GM12878 (cell line): ENCODE measurements at regions not wholly inside any gene's neighbourhood (a gene's known extent, or its start where the extent isn't known, plus 50 kb on each side); places are given as distances from the start of the nearest gene placed in this dataset.

Experiments
- ATAC-seq: fragments of 200-7000 bp; cut with Tn5 transposase; 3 replicates; pipeline ENCODE4 v1.9.1; 2020; ENCODE audit warnings: mild to moderate bottlenecking, moderate library complexity
- BruUV-seq: library from RNA; stranded (reverse); fragments of 400-500 nt; replicated peaks from 2 replicates; lab custom pipeline; 2021; lab: Mats Ljungman, UMichigan
- CTCF ChIA-PET: fragments of 300-600 bp; sonication (Branson Sonifier 250); formaldehyde crosslinking; extraction: SDS; loops from one replicate; lab custom pipeline; 2021; ENCODE audit warnings: inconsistent platforms; lab: Yijun Ruan, JAX
- POLR2A ChIA-PET: fragments of 350-600 bp; formaldehyde crosslinking; extraction: SDS; loops from one replicate; lab custom pipeline; 2021; ENCODE audit warnings: inconsistent platforms; lab: Charles Lee
- RAD21 ChIA-PET: fragments of 300-600 bp; sonication (Branson Sonifier 250); formaldehyde crosslinking; loops from one replicate; lab custom pipeline; 2023; ENCODE audit warnings: antibody characterized with exemption; ENCODE audit not compliant: unreplicated experiment; lab: Charles Lee
- SMC1A ChIA-PET: fragments of 300-600 bp; sonication (Branson Sonifier 250); formaldehyde crosslinking; loops from one replicate; lab custom pipeline; 2023; ENCODE audit not compliant: unreplicated experiment, uncharacterized antibody; lab: Charles Lee
- DNase-seq: peaks from one replicate; pipeline ENCODE4 v3.0.0-alpha.2; 2011; ENCODE audit warnings: low read depth, low spot score
- FAIRE-seq: peaks from 3 replicates; lab custom pipeline; 2011; peaks lifted over from hg19 to GRCh38; lab: Jason Lieb, UNC
- H2AFZ ChIP-seq: 2 replicates; pipeline ENCODE4 v1.6.0; 2011; ENCODE audit warnings: low read depth, low read length, control low read depth; ENCODE audit not compliant: control insufficient read depth
- H3K27ac ChIP-seq: 2 replicates; pipeline ENCODE4 v1.5.1; 2011; ENCODE audit warnings: control low read depth; ENCODE audit not compliant: control insufficient read depth, insufficient read depth
- H3K27me3 ChIP-seq, 2 experiments: replicated peaks in 1 of 2; 2 replicates each; pipeline versions ENCODE4 v1.6.0 to v1.6.1; 2011; ENCODE audit warnings: low read length in 1 of 2; ENCODE audit not compliant: control insufficient read depth in 2 of 2, insufficient read depth in 2 of 2
- H3K36me3 ChIP-seq, 2 experiments: 2 replicates each; pipeline ENCODE4 v1.5.1; 2011; ENCODE audit warnings: low read length in 1 of 2; ENCODE audit not compliant: control insufficient read depth in 2 of 2, insufficient read depth in 2 of 2
- H3K4me1 ChIP-seq: 2 replicates; pipeline ENCODE4 v1.6.1; 2011; ENCODE audit warnings: mild to moderate bottlenecking, low read length, moderate library complexity, mixed read lengths; ENCODE audit not compliant: control insufficient read depth, insufficient read depth
- H3K4me2 ChIP-seq: 2 replicates; pipeline ENCODE4 v1.6.0; 2011; ENCODE audit warnings: control low read depth; ENCODE audit not compliant: control insufficient read depth, insufficient read depth
- H3K4me3 ChIP-seq: fragments of 200-600 bp; sonication (generic); 2 replicates; pipeline ENCODE4 v1.5.1; 2016
- H3K79me2 ChIP-seq: 2 replicates; pipeline ENCODE4 v1.6.0; 2011; ENCODE audit warnings: low read length; ENCODE audit not compliant: control insufficient read depth, insufficient read depth
- H3K9ac ChIP-seq: 2 replicates; pipeline ENCODE4 v1.8.0; 2011; ENCODE audit warnings: low read length, control low read depth, mixed read lengths; ENCODE audit not compliant: control insufficient read depth, insufficient read depth
- H3K9me3 ChIP-seq: replicated peaks from 3 replicates; pipeline ENCODE4 v1.5.1; 2011; ENCODE audit warnings: mild to moderate bottlenecking, low read length; ENCODE audit not compliant: control insufficient read depth, insufficient read depth
- H4K20me1 ChIP-seq: 2 replicates; pipeline ENCODE4 v1.6.0; 2011; ENCODE audit not compliant: control insufficient read depth, insufficient read depth
- ATF7 ChIP-seq: fragments of 450-650 bp; IDR thresholded peaks from 2 replicates; pipeline ENCODE4 v1.6.1; 2016; ENCODE audit warnings: low read depth, mild to moderate bottlenecking
- BACH1 ChIP-seq: fragments of 450-650 bp; IDR thresholded peaks from 2 replicates; pipeline ENCODE4 v1.6.1; 2017; ENCODE audit warnings: mild to moderate bottlenecking, borderline replicate concordance
- BCL11A ChIP-seq: IDR thresholded peaks from 2 replicates; pipeline ENCODE4 v1.6.1; 2011; ENCODE audit warnings: low read depth, low read length
- CTCF ChIP-seq, 3 experiments: IDR thresholded peaks in 2 of 3; conservative IDR thresholded peaks in 1 of 3; 2 replicates each; pipeline ENCODE4 v1.5.1; 2011; ENCODE audit warnings: low read depth in 3 of 3, low read length in 3 of 3, mild to moderate bottlenecking in 3 of 3, control low read depth in 2 of 3, moderate library complexity in 2 of 3, inconsistent platforms in 1 of 3, mixed read lengths in 1 of 3; ENCODE audit not compliant: control insufficient read depth in 2 of 3, insufficient read depth in 1 of 3; ENCODE audit errors: extremely low read depth in 1 of 3
- IKZF1 ChIP-seq: fragments of 450-650 bp; conservative IDR thresholded peaks from 2 replicates; pipeline ENCODE4 v1.6.1; 2017; ENCODE audit warnings: antibody characterized with exemption, mild to moderate bottlenecking
- KLF5 ChIP-seq: fragments of 450-650 bp; IDR thresholded peaks from 2 replicates; pipeline ENCODE4 v1.6.1; 2014; ENCODE audit warnings: mild to moderate bottlenecking; ENCODE audit not compliant: partially characterized antibody
- MLLT1 ChIP-seq: fragments of 450-650 bp; IDR thresholded peaks from 2 replicates; pipeline ENCODE4 v1.6.1; 2016; ENCODE audit warnings: mild to moderate bottlenecking
- MTA2 ChIP-seq: fragments of 450-650 bp; IDR thresholded peaks from 2 replicates; pipeline ENCODE4 v1.6.1; 2016; ENCODE audit warnings: low read depth, mild to moderate bottlenecking, moderate library complexity
- NFYB ChIP-seq: IDR thresholded peaks from 2 replicates; pipeline ENCODE4 v1.6.1; 2011; ENCODE audit warnings: low read depth, mild to moderate bottlenecking, low read length, improper control_type of control experiment, moderate library complexity; ENCODE audit not compliant: insufficient read depth
- PRDM15 ChIP-seq: fragments of 450-650 bp; formaldehyde crosslinking; IDR thresholded peaks from 2 replicates; pipeline ENCODE4 v1.4.0; 2020; ENCODE audit warnings: mild to moderate bottlenecking, moderate library complexity
- SMAD5 ChIP-seq: IDR thresholded peaks from 2 replicates; pipeline ENCODE4 v1.6.1; 2016; ENCODE audit warnings: antibody characterized with exemption, low read depth
- STAT1 ChIP-seq: fragments of 450-650 bp; conservative IDR thresholded peaks from 2 replicates; pipeline ENCODE4 v1.6.1; 2014; ENCODE audit warnings: antibody characterized with exemption, mild to moderate bottlenecking
- TAF1 ChIP-seq: IDR thresholded peaks from 2 replicates; pipeline ENCODE4 v1.6.1; 2011; ENCODE audit warnings: mild to moderate bottlenecking, low read depth, low read length, borderline replicate concordance
- WGBS: methylation state at CpG from one replicate; pipeline ENCODE4 v1.1.6; 2016; ENCODE audit warnings: low lambda C conversion rate; ENCODE audit not compliant: insufficient replicate concordance, insufficient coverage; ENCODE audit errors: missing lambda C conversion rate; 5-methylcytosine and 5-hydroxymethylcytosine counted together
- in situ Hi-C: fragments of 300-500 bp; cut with MboI; formaldehyde crosslinking; loops from 9 replicates; pipeline ENCODE4 v1.14.3; 2018; ENCODE audit warnings: mixed read lengths
- intact Hi-C: fragments of 100-400 bp; cut with micrococcal nuclease; formaldehyde crosslinking; loops from one replicate; pipeline ENCODE4 v1.14.2; 2022; ENCODE audit not compliant: unreplicated experiment

- TF ChIP-seq PRDM15 (no peak), TAF1 (no peak)
Measured at GRCh38 chr1:182249201-182249676, 142.4 kb downstream of the GLUL start (continued).

- Histone ChIP-seq H4K20me1 (no peaks in the 10 kb centered on the region), H3K27me3 (no peaks in the 10 kb centered on the region), H3K79me2 (no peaks in the 10 kb centered on the region), H3K27ac (no peak overlapping the region), H3K4me3 (no peak overlapping the region), H3K9ac (no peak overlapping the region), H3K4me2 (peak overlapping the region; percentile 19; the same call in 1 of the 2 replicates), H3K9me3 (no peaks in the 10 kb centered on the region), H2AFZ (no peak overlapping the region), H3K4me1 (no peaks in the 10 kb centered on the region; the same call in none of the 2 replicates), H3K36me3 (no peaks in the 10 kb centered on the region)
- intact Hi-C loops: no loop called here
- ATAC-seq (peak; percentile 76), FAIRE-seq (no peak), DNase-seq (no peak)
- BruUV-seq: no TSS peak
- no peak for TF ChIP-seq BACH1
- TF ChIP-seq BCL11A: 0 out of 2 replicates have a peak, but pooled peaks have one; percentile 13
- TF ChIP-seq STAT1: no peak
- TF ChIP-seq IKZF1: 0 out of 2 replicates have a peak, but pooled peaks have one; percentile 28
- no peak for TF ChIP-seq ATF7
- TF ChIP-seq MTA2: no peak
- no peak for TF ChIP-seq MLLT1
- TF ChIP-seq CTCF (IDR thresholded peaks at IDR 0.05 in 2 of 3, conservative IDR thresholded peaks at IDR 0.05 in 1 of 3; ENCODE audit: control insufficient read depth in 2 of 3, extremely low read depth in 1 of 3, insufficient read depth in 1 of 3, low read depth in 3 of 3, low read length in 3 of 3): no peak
- no peak for TF ChIP-seq SMAD5
- no peak for TF ChIP-seq KLF5
- TF ChIP-seq NFYB: no peak
- WGBS: 0% methylated on average over 5 of the region's 5 CpGs
- CTCF ChIA-PET: interaction anchor here (0.9 to 1.2 kb wide), 2 partner anchors 24 to 148 kb away, joined by 3 read pairs; no protein-coding TSS in a partner anchor
- RAD21 ChIA-PET: interaction anchor here (1.1 to 1.6 kb wide), 5 partner anchors 56 to 180 kb away, joined by 3 to 9 read pairs (median 4); no protein-coding TSS in a partner anchor
- in situ Hi-C loops: no loop called here
- POLR2A ChIA-PET: no interaction called here
- SMC1A ChIA-PET: interaction anchor here (1.0 to 2.1 kb wide), 4 partner anchors 12 to 112 kb away, joined by 3 to 5 read pairs (median 4); no protein-coding TSS in a partner anchor
Measured at GRCh38 chr1:182248721-182249120, 142.9 kb downstream of the GLUL start.
